ENCODE measurements at regions not wholly inside any gene's neighbourhood (a gene's known extent, or its start where the extent isn't known, plus 50 kb on each side); places are given as distances from the start of the nearest gene placed in this dataset.

DNA sequence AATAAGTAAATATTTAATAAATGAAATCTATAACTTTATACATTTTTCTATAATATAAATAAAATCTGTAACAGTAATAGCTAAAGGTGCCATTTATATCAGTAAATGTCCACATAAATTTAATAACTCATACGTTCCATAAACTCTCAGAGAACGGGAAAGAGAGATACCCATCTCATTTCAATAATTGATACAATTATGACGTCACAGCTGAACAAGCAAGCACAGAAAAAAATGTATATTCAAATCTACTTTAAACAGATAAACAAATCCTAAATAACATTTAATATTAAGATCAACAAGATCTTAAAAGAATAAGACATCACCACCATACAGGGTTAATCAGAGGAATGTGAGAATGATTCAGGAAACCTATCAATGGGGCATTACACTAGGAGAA is 1136.5 kb downstream of the TBC1D22A start:
- H3K79me2 ChIP-seq (ENCODE audit: low read length): no peaks in the 10 kb centered on the region
- H3K9me3 ChIP-seq (replicated peaks; ENCODE audit: insufficient read depth, low read length): no peaks in the 10 kb centered on the region
- TF ChIP-seq EZH2phosphoT487 (IDR thresholded peaks at IDR 0.05; ENCODE audit: low read length) (no peak), EZH2 (optimal IDR thresholded peaks at IDR 0.05; ENCODE audit: low read depth, low read length) (no peak)
- TF ChIP-seq, protein P1, sequence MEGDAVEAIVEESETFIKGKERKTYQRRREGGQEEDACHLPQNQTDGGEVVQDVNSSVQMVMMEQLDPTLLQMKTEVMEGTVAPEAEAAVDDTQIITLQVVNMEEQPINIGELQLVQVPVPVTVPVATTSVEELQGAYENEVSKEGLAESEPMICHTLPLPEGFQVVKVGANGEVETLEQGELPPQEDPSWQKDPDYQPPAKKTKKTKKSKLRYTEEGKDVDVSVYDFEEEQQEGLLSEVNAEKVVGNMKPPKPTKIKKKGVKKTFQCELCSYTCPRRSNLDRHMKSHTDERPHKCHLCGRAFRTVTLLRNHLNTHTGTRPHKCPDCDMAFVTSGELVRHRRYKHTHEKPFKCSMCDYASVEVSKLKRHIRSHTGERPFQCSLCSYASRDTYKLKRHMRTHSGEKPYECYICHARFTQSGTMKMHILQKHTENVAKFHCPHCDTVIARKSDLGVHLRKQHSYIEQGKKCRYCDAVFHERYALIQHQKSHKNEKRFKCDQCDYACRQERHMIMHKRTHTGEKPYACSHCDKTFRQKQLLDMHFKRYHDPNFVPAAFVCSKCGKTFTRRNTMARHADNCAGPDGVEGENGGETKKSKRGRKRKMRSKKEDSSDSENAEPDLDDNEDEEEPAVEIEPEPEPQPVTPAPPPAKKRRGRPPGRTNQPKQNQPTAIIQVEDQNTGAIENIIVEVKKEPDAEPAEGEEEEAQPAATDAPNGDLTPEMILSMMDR (IDR thresholded peaks at IDR 0.05; ENCODE audit: low read length): no peak
- H3K4me1 ChIP-seq (ENCODE audit: low read length): no peaks in the 10 kb centered on the region
- DNase-seq: no peak
- no peaks in the 10 kb centered on the region for H4K20me1 ChIP-seq (ENCODE audit: insufficient read depth, low read length)
- H3K36me3 ChIP-seq (replicated peaks; ENCODE audit: insufficient read depth, low read length): no peaks in the 10 kb centered on the region; the same call in 1 of the 2 replicates
- H3K9me2 ChIP-seq (replicated peaks; ENCODE audit: insufficient read depth, low read length): no peaks in the 10 kb centered on the region
- no peak overlapping the region for H3K9ac ChIP-seq (ENCODE audit: low read length)
- no peaks in the 10 kb centered on the region for H3F3A ChIP-seq (ENCODE audit: insufficient read depth, low read length)
- H3K27ac ChIP-seq (ENCODE audit: low read length): no peak overlapping the region
- no peak overlapping the region for H3K4me3 ChIP-seq (ENCODE audit: low read length)
- no peaks in the 10 kb centered on the region for H3K27me3 ChIP-seq (replicated peaks; ENCODE audit: insufficient read depth, low read length)
- no peak overlapping the region for H2AFZ ChIP-seq (ENCODE audit: low read length)
- no peak overlapping the region for H3K4me2 ChIP-seq (ENCODE audit: low read depth, low read length)

DNA sequence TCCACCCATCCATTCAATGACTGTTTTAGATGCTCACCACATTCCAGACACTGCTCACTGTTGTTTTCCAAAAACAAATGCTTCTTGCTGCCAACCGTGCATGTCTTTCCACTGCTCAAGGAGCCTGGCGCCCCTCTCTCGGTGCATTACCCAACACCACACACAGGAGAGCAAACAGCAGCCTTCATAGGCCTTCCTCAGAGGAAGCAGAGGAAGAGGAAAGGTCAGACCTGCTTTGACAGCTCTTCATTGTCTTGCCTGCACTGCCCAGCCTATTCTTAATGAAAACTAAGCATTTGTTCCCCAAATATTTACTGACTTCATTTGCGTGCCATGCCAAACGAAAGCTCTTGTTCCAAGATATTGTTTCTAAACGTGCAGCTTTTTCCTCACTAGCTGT is 1129.2 kb downstream of the TBC1D22A start:
- Histone ChIP-seq H2AFZ (ENCODE audit: low read length) (no peak overlapping the region), H3F3A (ENCODE audit: insufficient read depth, low read length) (no peaks in the 10 kb centered on the region), H3K4me2 (ENCODE audit: low read depth, low read length) (no peak overlapping the region), H4K20me1 (ENCODE audit: insufficient read depth, low read length) (no peaks in the 10 kb centered on the region), H3K27me3 (replicated peaks; ENCODE audit: insufficient read depth, low read length) (no peaks in the 10 kb centered on the region), H3K79me2 (ENCODE audit: low read length) (no peaks in the 10 kb centered on the region), H3K27ac (ENCODE audit: low read length) (no peak overlapping the region), H3K9me2 (replicated peaks; ENCODE audit: insufficient read depth, low read length) (no peaks in the 10 kb centered on the region), H3K9ac (ENCODE audit: low read length) (no peak overlapping the region), H3K36me3 (replicated peaks; ENCODE audit: insufficient read depth, low read length) (no peaks in the 10 kb centered on the region; the same call in 1 of the 2 replicates), H3K9me3 (replicated peaks; ENCODE audit: insufficient read depth, low read length) (no peaks in the 10 kb centered on the region), H3K4me1 (ENCODE audit: low read length) (no peaks in the 10 kb centered on the region), H3K4me3 (ENCODE audit: low read length) (no peak overlapping the region)
- DNase-seq: no peak
- TF ChIP-seq, protein P1 (IDR thresholded peaks at IDR 0.05; ENCODE audit: low read length): no peak
- TF ChIP-seq EZH2phosphoT487 (IDR thresholded peaks at IDR 0.05; ENCODE audit: low read length) (no peak), EZH2 (optimal IDR thresholded peaks at IDR 0.05; ENCODE audit: low read depth, low read length) (no peak)

DNA sequence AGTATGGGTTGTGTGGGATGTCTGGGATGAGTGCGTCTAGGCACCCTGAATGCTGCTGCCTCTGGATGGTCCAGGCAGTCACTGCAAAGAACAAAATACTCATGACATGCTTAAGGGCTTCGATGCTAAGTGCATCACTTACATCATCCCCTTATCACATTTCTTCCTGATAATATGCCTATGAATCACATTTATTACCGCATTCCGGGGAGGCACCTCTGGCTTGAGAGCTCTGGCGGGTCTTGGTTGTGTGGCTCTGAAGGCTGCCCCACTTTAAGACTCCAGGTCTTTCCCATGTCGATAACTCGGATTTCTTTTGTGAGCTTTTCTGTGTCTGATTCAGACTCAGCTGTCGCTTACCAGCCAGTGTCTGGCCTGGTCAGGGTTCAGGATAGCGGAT is 1126.4 kb downstream of the TBC1D22A start:
- Histone ChIP-seq H3K9me3 (replicated peaks; ENCODE audit: insufficient read depth, low read length) (no peaks in the 10 kb centered on the region), H3F3A (ENCODE audit: insufficient read depth, low read length) (no peaks in the 10 kb centered on the region), H3K4me3 (ENCODE audit: low read length) (no peak overlapping the region), H3K27me3 (replicated peaks; ENCODE audit: insufficient read depth, low read length) (no peaks in the 10 kb centered on the region), H3K4me2 (ENCODE audit: low read depth, low read length) (no peak overlapping the region), H4K20me1 (ENCODE audit: insufficient read depth, low read length) (no peaks in the 10 kb centered on the region), H3K9ac (ENCODE audit: low read length) (no peak overlapping the region), H2AFZ (ENCODE audit: low read length) (no peak overlapping the region), H3K36me3 (replicated peaks; ENCODE audit: insufficient read depth, low read length) (no peaks in the 10 kb centered on the region), H3K4me1 (ENCODE audit: low read length) (no peaks in the 10 kb centered on the region), H3K9me2 (replicated peaks; ENCODE audit: insufficient read depth, low read length) (no peaks in the 10 kb centered on the region), H3K79me2 (ENCODE audit: low read length) (no peaks in the 10 kb centered on the region), H3K27ac (ENCODE audit: low read length) (no peak overlapping the region)
- TF ChIP-seq EZH2phosphoT487 (IDR thresholded peaks at IDR 0.05; ENCODE audit: low read length): no peak
- no peak for TF ChIP-seq EZH2 (optimal IDR thresholded peaks at IDR 0.05; ENCODE audit: low read depth, low read length)
- TF ChIP-seq, protein P1 (IDR thresholded peaks at IDR 0.05; ENCODE audit: low read length): no peak
- no peak for DNase-seq

Measured in MM.1S (cell line).